Hematopoietic multipotent progenitor cell treated with erythropoietin and hydrocortisone succinate and interleukin-3 and kit ligand, for 15 days (in vitro differentiated cells): ENCODE measurements at regions not wholly inside any gene's neighbourhood (a gene's known extent, or its start where the extent isn't known, plus 50 kb on each side); places are given as distances from the start of the nearest gene placed in this dataset.

Experiments
- DNase-seq: peaks from one replicate; pipeline ENCODE4 v3.0.0-alpha.2; 2015; ENCODE audit warnings: low spot score

DNA sequence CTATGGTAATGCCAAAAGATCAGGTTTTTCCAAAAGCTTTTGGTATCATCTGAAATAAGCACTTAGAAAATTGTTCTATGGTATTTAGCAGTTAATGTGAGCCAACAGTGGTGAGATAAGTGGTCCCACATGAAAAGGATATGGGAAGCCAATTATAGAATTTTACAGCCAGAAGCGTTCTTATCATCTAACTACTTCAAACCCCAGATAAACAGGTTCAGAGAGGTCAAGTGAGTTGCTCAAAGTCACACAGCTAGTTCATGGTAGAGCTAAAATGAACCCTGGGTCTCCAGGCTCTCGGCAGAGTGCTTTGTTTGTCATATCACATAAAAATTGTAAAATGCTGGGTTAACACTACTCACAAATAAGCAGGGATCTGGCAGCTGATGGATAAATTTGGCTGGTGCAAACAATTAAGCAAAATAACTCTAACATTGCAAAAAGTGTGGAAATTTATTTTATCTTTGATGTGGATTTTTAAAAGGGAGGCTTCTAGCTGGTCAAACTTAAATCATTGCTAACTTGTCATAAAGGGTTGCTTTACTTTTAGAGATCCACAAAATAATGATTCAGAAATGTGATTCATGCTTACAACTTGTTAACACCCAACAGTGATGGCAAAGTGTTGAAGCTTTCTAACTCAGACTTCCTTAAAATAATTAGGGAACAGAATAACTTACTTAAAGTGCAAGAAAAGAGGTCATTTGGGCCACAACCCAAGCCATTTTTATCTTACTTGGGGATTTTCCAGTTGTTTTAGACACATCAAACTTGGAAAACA is 202.8 kb upstream of the TBC1D5 start:
- no peak for DNase-seq

DNA sequence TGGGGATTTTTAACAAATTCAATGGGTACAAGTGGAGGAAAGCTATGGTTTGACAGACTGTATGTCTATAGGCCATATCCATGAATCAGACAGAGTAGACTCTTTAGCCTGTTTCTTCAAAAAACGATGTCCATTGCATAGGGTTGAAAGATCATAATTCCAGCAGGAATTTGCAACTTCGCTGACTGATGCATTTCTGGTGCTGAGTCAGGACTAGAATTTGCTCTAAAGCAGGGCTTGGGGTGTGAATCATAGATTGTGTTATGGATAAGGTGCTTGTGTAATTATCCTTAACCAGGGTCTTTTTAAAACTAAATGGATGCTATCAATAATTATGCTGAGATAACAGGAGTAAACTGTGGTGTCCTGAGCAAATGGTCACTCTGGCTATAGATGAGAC is 200.4 kb upstream of the TBC1D5 start:
- no peak for DNase-seq

DNA sequence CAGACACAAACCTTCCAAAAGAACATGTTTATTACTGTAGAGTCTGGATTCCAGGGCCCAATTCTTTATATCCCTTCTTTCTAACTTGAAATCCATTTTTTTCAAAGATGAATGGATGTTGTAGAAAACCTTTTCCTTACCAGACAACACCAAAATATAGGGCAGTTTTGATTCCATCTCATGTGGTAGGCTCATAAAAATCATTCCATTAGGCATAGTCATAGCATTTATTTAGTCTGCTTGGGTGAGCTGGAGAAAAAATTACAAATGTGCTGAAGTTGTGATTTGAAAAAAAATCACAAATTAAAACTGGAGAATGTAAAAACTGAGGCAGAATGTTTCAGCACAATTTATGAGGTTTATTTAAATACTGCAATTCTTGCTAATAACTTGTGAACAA is 199.3 kb upstream of the TBC1D5 start:
- DNase-seq, result no peak

- no peak for DNase-seq
Observed at GRCh38 chr3:17941152-17941551, 198.7 kb upstream of the TBC1D5 start.

GRCh38 chr3:17939157-17939556 is 196.7 kb upstream of the TBC1D5 start:
- no peak for DNase-seq

- DNase-seq, result no peak
Observed at GRCh38 chr3:17938313-17938712, 195.9 kb upstream of the TBC1D5 start.

DNA sequence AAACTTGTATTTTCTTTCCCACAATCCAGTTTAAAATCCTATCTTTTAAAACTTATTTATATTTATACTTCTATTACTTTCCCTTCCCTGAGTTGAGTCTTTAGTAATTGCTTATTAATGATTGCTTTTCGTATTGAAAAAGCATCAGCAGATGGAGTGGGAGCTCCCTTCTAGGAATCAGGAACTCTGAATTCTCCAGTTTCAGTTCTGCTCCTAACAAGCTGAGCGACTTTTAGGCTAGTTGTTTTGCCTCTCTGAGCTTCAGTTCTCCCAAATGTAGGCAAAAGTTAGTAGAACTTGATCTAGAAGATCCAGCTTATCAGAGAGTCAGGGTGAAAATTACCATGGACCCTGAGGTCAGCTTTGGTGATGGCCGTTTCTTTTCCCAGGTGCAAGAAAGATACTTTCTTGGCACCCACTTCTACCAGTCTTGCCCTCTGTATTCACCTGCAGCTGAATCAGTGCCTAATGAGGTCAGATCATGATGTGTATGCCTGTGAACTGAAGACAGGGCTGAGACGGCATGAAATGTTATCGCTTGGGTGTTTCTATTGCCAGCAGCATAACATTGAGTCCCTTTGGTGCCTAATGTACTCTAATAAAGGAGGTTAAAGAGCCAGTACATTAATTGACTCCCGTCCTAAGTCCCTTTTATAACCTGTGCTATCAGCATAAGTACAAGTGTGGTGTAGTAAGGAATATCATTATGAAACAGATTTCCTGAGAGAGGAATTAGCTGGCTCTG is 194.5 kb upstream of the TBC1D5 start:
- no peak for DNase-seq

DNA sequence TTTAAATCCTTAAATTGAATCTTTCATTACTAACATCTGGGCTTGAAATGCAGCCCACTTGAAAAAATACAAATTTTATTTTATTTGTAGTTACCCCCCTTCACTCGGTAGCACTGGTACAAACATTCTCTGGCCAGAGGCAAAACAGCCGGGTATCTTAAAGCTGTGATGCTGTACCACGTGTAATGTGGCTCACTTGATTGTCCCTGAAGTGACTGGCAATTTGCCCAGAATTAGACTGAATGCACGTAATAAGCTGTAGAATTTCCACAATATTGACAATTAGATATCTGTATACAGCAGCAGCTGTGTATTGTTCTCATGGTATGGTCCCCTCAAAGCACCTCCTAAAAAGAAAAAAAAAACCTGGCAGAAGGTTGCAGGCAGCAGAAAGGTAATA is 192.8 kb upstream of the TBC1D5 start:
- DNase-seq, result no peak

- no peak for DNase-seq
Observed at GRCh38 chr3:17932136-17932771, 189.8 kb upstream of the TBC1D5 start.

GRCh38 chr3:17931131-17931530 is 188.7 kb upstream of the TBC1D5 start:
- no peak for DNase-seq

GRCh38 chr3:17928502-17929145 is 186.2 kb upstream of the TBC1D5 start:
- DNase-seq, result no peak

DNA sequence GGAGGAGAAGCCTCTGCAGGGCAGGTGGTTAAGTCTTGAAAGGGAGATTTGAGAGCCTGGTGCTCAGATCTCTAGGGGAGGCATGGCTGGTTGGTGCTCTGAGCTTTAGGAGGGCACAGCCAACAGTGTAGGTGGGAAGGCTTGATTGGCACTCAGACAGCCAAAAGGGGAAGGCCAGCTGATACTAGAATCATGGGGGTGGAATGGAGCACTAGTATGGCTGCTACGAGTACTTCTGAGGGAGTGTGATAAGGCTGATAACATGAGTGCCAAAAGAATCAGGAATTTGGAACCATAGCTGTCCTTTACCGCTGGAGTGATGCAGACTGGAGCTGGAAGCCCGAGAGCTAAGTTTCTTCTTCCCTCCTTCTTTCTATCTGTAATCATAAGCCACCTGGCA is 184.6 kb upstream of the TBC1D5 start:
- no peak for DNase-seq

DNA sequence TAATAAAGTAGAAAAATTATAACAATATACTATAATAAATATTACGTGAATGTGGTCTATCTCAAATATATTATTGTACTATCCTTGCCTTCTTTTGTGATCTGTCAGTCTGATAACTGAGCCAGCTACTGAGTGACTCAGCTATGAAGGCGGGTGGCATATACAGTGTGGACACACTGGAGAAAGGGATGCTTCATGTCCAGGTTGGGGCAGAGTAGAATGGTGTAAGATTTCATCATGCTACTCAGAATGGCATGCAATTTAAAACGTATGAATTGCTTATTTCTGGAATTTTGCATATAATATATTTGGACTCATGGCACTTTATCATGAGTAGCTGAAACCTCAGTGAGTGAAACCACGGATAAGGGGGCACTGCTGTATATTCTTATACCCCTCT is 172.9 kb upstream of the TBC1D5 start:
- DNase-seq, result no peak

GRCh38 chr3:17913359-17913758 is 170.9 kb upstream of the TBC1D5 start:
- no peak for DNase-seq

GRCh38 chr3:17911986-17912760 is 169.7 kb upstream of the TBC1D5 start:
- DNase-seq, result no peak

- no peak for DNase-seq
Observed at GRCh38 chr3:17910922-17911321, 168.5 kb upstream of the TBC1D5 start.

GRCh38 chr3:17909714-17910113 is 167.3 kb upstream of the TBC1D5 start:
- no peak for DNase-seq

DNA sequence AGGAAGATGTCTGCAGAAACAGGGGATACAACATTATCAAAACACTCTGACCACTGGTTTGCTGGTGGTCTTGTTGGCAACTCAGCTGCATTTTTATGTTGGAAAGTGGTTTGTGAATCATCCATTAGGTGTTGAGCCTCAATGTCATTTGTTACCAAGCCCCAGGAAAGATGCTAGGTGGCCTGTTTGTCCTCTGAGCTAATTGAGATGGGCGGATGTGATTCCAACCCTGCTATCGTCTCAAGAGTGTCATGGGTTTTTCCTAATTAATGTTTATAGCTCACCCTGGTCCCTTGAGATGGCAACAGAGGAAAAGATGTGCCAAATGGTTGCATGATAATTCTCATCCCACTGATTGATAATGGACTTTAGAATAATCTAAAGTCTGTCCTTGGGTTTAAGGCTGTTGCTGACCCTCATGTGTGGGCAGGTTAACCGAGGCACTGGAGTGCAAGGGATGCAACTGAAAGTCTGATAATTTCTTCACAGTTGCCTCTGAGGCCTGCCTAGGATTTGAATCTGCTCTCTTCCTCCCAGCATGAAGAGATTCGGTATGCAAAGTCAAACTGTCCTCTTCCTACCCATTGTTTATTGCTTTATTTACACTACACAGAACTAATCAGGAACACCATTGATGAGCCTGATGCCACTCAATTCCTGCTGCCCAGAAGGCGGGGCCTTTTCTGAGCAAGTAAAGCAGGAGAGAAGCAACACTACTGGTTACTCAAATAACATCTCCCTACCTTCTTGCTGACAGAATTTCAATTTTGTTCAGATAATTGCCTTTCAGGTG is 166.2 kb upstream of the TBC1D5 start:
- DNase-seq, result no peak

DNA sequence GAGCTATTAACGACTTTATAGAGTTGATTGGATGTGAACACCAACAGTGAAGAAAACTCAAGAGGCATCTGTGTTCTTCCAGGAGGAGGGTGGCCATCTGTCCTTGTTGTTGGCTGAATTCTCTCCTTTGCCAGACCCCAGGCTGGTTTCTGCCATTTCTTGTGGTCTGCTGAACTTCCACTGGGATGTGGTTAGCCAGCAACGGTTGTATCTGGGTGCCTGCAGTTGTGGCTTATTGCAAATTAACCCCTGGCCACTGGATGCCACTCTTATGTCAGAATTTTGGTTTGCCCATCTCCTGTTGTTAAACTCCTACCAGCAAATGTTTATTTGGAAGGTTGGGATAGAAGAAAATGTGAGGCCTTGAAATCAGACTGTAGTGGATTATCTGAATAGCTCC is 163.6 kb upstream of the TBC1D5 start:
- no peak for DNase-seq

- no peak for DNase-seq
Observed at GRCh38 chr3:17901893-17902292, 159.5 kb upstream of the TBC1D5 start.

DNA sequence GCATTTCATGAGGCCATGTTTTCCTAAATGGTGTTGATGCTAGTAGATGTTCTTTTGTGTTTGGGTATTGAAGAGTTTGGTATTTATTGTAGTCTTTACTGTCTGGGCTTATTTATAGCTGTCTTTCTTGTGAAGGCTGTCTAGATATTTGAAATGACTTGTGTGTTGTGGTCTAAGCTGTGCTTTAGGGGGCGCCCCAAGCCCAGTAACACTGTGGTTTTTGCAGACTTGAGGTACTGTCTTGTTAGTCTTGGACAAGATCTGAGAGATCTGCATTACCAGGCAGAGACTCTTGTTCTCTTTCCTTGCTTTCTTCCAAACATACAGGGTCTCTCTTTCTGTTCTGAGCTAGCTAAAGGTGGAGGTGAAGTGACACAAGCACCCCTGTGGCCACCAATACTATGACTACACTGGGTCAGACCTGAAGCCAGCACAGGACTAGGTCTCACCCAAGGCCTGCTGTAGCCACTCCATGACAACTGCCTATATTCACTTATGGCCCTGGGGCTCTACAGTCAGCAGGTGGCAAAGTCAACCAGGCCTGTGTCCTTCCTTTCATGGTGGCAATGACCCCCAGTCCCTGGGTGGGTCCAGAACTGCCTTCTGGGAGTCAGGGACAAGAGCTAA is 152.1 kb upstream of the TBC1D5 start:
- DNase-seq, result no peak
